NK-92 treated with Interleukin-12 subunit alpha and Interleukin-12 subunit beta, amount 100 ng/mL, for 24 hours (cell line): ENCODE measurements at regions not wholly inside any gene's neighbourhood (a gene's known extent, or its start where the extent isn't known, plus 50 kb on each side); places are given as distances from the start of the nearest gene placed in this dataset.

Experiments
- DNase-seq: peaks from one replicate; lab custom pipeline; 2025; lab: John Stamatoyannopoulos, UW

DNA sequence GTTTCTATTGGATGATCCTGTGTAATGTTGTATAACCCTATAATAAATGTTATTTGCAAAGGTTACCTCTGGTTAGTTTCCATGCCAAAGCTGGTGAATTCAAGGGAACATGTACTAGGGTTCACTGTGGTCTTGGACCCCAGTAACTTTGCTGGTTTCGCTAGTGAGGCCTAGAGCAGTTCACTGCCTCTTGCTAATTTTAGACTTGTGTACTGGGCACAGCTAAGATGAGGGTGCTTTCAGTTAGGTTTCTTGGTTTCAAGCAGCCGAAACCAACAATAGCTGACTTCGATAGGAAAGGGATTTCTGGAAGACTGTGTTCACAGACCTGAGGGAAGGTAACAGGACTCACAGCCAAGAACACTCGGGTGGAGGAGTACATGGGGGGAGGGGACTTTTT, 215.5 kb upstream of the BCOR start:
- no peak for DNase-seq

DNA sequence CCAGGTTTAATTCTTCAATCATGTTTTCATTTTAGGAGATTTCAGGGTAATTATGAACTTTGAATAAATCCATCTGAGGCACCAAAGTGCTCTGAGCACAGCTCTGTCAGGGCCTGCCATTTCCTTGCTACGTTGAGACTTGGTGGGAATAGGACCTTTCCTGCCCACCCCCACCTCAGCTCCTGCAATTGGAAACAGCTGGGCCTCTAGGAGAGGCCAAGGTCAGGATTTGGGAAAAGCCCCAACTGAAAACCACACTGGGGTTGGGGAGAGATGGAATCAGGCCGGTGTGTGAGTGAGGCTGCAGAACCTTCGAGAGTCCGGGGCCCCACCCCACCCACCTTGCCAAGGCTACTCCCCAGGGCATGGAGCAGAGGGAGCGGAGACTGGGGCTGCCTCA, 212.7 kb upstream of the BCOR start:
- no peak for DNase-seq

DNA sequence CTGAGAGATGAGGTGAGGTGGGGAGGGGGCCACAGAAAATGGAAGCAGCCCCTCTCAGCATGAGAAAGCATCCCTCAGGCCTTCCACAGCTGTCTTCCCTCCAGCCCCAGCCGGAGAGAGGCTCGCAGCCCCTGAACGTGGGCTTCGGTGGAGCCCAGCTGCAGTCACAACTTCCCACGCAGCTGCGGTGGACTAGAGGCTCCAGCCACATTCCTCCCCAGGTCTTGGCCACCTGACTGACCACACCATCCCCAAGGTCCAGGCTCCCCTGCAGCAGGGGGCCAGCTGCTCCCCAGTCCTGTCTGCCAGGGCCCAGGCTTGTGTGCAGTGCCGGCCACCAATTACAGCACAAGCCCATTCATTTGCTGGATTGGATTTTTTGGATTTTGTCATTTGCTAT, 212.3 kb upstream of the BCOR start:
- no peak for DNase-seq

DNA sequence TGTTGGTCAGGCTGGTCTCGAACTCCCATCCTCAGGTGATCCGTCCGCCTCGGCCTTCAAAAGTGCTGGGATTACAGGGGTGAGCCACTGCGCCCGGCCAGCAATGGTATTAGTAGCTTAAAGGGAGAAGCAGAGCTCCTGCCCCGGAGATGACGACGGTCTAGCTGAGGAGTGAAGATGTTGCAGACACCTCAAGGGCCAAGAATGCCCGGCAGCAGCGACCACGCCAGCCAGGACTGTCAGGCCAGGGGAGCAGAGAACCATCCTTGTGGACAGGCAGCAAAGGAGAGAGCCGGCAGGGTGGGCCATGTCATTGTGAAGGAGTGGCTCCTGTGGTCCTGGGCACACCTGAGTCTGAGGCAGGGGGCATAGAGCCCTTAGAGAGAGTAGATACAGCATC, 210.1 kb upstream of the BCOR start:
- DNase-seq: no peak

DNA sequence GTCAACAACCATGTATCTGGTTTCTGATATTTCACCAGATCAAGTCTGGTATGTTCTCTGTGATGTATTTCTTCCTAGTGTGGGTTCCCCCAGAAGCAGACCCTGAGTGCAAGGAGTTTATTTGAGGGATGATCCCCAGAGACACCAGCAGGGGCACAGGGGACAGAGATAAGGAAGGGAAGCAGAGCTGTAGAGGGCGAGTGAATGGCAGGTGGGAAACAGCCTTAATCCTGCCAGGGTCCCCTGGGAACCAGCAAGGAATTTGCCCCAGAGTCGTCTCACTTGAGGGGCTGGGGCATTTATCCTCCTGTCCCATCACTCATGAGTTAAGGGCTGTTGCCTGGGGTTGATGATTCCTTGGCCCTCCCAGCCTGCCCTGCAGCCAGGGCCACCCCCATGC, 206.4 kb upstream of the BCOR start:
- DNase-seq: no peak

DNA sequence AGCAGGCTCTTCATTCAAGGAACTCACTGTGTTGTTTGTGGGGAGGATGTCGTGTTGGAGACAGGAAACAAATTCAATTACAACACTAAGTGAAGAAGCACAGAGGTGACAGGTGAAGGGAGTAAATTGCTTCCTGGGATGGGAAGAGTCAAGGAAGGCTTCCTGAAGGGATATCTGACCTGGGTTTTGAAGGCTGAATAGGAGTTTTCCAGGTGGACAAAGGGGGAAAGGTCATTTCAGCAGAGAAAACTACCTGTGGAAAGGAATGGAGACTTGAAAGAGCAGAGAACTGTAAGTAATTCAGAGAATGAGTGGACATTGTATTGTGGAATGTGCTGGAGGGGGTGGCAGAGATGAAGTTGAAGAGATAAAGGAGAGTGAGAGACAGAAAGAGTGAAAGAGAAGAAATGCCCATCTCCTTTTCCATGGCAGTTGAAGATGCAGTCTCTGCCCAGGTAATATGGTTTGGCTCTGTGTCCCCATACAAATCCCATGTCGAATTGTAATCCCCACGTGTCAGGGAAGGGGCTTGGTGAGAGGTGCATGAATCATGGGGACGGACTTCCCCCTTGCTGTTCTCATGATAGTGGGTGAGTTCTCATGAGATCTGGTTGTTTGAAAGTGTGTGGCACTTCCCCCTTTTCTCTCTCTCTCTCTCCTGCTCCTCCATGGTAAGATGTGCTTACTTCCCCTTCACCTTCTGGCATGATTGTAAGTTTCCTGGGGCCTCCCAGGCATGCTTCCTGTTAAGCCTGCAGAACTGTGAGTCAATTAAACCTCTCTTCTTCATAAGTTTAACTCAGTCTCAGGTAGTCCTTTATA, 205.7 kb upstream of the BCOR start:
- DNase-seq: no peak

DNA sequence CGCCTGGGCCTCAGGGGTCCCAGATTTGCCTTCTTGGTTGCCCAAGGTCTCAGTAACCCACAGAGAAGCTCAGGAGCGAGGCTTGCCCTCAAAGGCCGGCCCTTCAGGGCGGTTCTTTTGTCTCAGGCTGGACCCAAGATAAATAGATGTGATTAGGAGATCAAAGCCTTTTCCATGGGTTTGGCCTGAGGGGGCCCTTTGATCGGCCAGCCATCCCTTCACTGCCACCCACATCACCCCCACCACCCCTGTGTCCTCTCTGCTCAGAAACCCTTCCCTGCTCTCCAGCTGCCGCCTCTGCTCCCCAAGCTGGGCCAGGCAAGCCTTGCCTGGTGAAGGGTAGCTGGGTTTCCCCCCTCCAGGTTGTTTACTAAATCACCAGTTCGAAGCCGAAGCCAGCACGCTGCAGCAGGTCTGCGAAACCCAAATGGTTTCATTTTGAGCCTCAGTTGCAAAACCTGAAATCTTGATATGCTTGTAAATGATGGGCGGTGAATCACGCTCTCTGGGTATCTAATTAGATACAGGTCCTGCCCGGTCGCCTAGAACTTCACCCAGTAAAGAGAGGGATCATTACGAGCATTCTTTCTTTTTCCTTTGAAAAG, 202.6 kb upstream of the BCOR start:
- no peak for DNase-seq

DNA sequence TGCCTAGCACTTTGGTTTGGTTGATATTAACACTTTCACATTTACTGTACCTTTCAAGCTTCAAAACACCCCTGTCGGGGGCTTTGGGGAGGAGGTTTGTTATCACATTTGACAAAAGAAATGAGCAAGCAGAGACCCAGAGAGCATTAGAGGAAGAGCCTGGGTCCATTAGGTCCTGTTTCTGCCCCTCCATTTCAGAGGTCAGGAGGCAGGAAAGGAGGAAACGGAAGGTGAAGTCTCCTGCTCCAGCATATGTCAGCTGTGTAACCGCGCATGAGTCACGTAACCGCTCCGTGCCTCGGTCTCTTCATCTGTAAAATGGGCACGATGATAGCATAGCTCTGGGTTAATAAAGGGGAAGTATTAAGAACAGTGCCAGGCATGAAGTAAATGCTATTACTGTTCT, 201.9 kb upstream of the BCOR start:
- no peak for DNase-seq

DNA sequence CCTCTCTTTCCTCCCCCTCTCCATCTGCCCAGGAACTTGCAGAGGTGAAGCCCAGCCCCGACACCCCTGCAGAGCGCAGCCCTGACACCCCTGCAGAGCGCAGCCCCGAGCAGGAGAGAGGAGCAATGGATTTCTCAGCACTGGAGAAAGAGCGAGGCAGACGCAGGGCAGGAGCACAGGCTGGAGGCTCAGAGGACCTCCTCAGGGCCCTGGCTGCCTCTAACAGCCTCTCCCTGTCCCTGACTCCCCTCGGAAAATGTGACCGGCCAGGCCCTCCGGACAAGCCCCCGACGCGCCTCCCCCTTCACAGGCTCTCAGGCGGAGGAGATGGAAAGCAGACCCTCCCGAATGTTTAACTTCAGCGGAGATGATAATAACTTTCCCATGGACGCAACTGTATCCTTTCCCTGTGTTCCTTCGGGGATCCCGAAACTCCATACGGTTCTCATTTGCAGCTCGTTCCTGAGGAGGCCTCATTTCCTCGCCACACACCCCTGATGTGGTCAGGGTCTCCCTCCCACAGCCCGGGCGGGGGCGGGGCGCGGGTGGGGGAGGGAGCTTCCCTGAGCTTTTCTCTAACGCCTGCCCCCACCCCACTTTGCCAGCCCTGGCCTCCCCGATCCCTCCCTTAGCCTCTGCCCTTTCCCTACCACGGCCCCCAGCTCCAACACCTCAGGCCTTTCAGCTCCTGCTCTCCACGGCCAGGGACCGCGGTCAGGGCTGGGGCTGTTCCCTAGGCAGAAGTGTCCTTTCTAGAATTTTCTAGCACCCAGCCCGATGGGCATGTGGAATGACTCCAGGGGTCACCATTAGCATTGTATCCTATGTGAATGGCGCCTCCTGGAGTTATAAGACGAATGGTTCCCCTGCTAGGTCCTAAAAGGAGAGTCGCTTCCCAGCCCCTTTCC, 201.1 kb upstream of the BCOR start:
- DNase-seq: no peak

DNA sequence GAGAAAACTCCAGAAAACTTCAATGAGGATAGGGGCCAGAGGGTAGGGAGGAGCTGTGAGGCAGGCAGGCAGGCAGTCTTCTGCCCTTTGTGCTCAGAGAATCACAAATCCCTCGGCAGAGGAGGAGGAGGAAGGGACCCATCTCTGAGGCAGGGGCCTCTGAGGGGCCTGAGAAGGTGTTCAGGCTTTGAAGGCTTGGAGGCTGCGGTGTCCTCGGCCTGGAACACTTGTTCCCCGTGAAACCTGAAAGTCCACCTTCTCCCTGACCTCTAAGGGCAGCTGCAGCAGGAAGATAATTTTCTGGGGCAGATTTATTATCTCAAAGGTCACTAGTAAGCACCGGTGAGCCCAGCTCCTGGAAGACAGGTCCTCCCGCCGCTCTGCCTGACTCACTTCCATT, 200.3 kb upstream of the BCOR start:
- DNase-seq: no peak

DNA sequence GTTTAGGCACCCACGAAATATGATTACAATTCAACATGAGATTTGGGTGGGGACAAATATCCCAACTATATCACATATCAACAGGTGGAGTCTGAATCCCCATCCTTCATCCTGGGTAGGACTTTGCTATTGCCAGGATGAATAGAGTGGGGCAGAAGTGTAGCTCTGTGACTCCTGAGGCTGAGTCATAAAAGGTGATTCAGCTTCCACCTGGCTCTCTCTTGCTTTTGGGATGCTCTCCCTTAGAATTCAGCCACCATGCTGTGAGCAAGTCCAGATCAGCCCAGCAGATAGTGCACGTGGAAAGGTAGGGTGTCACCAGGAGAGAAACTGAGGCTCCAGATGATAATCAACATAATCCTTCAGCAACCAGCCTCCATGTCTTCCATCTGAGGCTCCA, 193.8 kb upstream of the BCOR start:
- DNase-seq: no peak

DNA sequence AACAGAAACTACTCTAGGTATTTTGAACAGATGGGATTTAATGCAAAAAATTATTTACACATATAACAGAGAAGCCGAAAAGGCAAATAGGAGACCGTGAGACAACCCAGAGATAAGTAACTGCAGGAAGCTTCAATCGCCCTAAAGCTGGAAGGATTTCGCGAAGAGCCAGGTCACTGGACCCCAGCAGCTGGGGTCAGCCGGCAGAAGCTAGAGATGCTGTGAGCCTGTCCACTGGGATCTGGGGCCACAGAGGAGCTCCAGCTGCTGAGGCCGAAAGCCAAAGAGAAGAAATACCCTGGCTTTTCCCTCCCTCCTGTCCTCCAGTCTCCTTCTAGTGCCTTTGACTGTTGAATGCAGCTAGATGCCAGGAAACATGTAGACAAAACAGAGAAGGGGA, 192.8 kb upstream of the BCOR start:
- DNase-seq: no peak

DNA sequence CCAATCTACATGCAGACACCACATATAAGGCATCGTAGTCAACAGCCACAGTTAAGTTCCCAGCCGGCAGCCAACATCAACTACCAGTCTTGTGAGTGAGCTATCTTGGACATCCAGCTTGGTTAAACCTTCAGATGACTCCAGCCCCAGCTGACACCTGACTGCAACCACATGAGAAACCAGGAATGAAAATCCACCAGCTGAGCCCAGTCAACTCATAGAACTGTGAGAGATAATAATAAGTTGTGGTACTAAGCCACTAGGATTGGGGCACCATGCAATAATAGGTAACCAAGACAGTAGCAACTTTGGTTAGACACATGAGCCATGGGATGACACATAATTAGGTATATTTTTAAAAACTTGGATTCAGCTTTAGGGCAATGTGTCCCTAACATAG, 188.1 kb upstream of the BCOR start:
- DNase-seq: no peak

DNA sequence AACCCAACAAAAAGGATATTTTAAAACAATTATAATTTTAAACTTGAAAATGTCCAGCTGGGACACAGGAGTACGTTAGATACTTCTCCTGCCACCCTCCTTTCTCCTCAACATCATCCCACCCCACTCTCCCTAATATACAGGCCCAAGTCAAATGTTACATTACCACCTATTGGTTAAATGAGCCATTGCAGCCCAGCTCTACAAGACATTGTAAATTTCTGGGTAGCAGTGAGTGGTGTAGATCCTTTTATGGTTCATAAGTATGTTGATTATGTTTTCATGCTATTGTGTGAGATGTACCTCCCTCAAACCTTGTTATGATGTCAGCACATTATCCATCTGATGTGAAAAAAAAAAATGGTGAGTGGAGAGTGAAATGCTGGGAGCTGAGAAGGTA, 187.1 kb upstream of the BCOR start:
- no peak for DNase-seq

DNA sequence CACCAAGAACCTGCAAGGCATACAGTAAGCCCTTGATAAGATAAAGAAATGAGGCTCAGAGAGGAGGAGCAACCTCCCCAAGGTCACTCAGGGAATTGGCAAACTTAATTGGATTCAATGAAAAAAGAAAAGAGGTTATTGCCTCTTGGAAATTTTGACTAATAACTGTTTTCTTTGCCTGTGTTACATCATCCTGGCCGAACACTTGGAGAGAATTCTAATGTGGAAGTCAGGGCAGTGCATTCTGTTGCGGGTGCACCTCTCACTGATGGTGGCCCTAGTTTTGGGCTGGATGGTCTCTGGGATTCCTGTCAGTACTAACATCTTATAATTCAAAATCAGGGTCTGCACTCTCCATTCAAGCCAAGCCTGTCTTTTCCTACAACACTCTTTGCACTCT, 186.2 kb upstream of the BCOR start:
- no peak for DNase-seq

DNA sequence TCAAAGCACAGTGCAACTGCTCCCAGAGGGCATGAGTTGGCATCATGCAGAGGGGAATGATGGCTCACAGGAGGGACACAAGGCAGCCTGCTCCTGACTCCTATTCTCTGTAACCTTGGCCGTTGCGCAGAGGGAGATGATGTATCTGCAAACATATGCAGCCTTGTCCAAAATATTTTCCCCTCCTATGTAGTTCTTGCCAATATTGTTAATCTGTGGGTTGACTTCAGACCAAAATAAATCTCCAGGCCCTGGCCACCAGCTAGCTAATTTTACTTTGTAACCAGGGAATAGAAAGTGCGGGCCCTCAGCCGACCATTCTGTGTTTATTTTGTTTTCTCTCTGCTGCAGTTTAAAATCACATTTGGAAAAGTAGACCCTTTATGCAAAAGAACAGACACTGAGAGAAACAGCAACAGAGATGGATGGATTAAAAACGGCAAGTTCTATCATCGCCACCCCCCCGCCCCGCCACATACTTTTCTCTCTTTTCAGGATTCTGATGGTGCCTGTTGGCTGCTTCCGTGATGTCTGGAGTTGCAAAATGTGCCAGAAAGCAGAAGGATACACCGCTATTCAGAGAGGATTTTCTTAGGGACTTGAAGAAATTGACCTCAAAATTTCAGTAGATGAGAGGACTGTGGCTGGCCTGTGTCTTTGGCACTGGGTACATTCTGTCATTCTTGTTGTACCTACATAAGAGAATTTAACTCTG, 185.3 kb upstream of the BCOR start:
- DNase-seq: no peak

DNA sequence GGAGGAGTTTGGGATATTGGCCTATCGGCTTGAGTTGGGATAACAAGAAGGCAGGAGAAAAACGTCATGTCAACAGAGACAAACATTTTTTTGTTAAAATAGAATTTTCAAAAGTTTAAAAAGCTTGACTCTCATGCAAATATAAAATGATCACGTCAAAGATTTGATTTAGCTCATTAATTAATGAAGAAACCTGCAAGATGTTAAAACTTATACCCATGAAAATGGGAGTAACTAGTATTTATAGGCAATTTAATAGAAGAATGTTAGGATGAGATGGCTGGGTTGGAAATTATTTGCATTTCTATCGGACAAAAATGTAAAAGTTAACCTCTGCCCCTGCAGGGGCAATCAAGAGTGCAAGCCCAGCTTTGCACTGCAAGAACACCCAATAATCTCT, 184.6 kb upstream of the BCOR start:
- no peak for DNase-seq

DNA sequence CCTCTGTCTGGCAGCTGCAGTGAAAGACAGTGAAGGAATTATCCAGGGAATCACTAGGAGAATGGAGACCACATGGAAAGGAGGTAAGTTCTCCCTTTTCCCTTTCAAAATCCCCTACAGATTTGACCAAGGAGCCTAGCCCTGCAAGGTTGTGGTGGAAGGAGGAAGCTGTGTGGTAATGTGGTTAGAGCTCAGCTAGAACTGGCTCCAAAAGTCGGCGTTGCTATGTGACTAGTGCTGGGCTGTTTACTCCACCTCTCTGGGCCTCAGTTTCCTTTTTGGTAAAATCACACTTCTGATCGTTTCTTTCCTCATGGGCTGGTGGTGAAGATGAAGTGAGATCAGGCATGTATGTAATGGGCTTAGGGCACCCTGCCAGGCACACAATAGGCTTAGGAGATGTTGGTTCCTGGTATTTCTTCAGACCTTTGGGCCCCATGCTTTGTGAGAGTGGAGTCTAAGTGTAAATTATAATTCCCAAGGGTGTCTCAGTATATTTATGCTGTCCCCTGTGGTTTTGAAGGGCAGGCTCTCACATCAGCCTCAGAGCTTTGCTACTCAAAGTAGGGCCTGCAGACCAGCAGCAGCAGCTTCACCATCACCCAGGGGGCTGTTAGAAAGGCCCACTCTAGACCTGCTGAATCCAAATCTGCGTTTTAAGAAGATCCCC, 183.7 kb upstream of the BCOR start:
- DNase-seq: peak; percentile 4

DNA sequence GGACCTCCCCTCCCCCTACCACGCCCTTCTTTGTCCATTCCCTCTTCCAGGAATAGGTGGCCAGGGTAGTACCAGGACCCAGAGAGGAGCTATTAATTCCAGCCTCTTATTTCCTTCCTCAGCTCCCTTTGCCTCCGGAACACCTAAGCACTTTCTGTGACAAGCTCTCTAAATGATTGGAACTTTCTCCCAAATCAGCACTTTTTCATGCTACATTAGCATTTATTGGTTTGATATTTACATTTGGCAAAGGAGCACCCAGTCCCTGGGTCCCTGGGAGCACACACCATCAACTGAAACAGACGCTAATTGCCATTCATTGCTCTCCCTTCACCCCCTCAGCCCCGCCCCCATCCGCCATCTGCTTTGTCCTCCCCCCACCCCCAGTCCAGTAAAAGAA, 182.0 kb upstream of the BCOR start:
- no peak for DNase-seq

DNA sequence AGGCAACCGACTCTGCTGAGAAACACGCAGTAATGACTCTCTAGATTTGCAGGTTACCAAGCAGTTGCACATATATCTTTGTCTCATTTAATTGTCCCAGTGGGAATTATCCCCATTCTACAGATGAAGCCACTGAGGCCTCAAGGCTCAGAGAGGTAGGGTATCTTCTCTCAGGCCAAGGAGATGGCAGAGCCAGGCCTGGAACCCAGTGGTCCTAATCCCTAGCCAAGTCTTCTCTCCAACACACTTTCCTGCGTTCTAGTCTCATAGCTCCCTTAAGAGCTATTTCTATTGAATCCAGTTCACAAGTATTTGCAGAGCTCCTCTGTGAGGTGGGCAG, 181.3 kb upstream of the BCOR start:
- DNase-seq: no peak

DNA sequence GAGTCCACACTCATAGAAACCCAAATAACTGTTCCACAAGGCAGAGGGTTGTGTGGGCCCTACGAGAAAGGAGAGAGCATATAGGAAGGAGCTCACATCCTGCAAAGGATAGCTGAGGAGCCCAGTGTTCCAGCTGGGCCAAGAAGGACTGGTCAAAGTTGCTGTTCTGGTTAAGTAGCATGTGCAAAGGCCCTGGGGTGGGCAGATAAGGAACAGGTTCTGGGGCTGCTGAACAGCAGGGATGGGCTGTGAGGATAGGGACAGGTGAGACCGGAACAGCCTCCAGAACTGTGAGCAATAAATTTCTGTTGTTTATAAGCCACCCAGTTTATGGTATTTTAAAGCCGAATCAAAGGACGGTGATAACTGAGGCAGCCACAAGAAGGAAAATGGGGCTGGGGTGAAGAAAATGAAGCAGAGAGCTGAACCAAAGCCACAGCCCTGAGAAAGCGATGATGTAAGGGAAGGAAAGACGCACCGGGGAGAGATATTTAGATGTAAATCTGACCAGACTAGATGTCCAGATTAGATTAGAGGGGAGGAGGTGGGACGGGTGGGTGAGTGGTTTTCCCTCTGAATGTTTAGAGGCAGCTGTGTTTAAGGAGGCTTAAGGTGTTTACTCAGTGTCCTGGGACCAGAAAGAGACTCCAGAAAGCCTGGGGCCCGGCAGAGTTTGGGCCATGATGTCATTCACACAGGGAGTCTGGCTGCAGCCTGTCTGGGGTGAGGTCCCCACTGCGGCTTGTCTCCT, 180.8 kb upstream of the BCOR start:
- peak; percentile 6 for DNase-seq
